ENCODE measurements at regions not wholly inside any gene's neighbourhood (a gene's known extent, or its start where the extent isn't known, plus 50 kb on each side); places are given as distances from the start of the nearest gene placed in this dataset.
A peak's percentile ranks its signal among the peaks of the same experiment; 100 is the strongest.

GRCh38 chr11:113634940-113635575 is 71.0 kb downstream of the TMPRSS5 start:
- no peak for DNase-seq

GRCh38 chr11:113632981-113633380 is 73.1 kb downstream of the TMPRSS5 start:
- no peak for DNase-seq

- no peak for DNase-seq
These were observed 76.5 kb downstream of the TMPRSS5 start for GRCh38 chr11:113629562-113629961.

GRCh38 chr11:113628912-113629311 is 77.2 kb downstream of the TMPRSS5 start:
- no peak for DNase-seq

- no peak for DNase-seq
These were observed 78.2 kb downstream of the TMPRSS5 start for GRCh38 chr11:113627946-113628345.

GRCh38 chr11:113627297-113627696 is 78.8 kb downstream of the TMPRSS5 start:
- DNase-seq = no peak

- no peak for DNase-seq
These were observed 79.4 kb downstream of the TMPRSS5 start for GRCh38 chr11:113626736-113627135.

GRCh38 chr11:113623114-113623513 is 83.0 kb downstream of the TMPRSS5 start:
- no peak for DNase-seq

GRCh38 chr11:113618360-113618759 is 87.7 kb downstream of the TMPRSS5 start:
- DNase-seq = no peak

GRCh38 chr11:113615773-113616172 is 90.3 kb downstream of the TMPRSS5 start:
- DNase-seq = no peak

GRCh38 chr11:113615098-113615497 is 91.0 kb downstream of the TMPRSS5 start:
- no peak for DNase-seq

GRCh38 chr11:113614097-113614496 is 92.0 kb downstream of the TMPRSS5 start:
- DNase-seq = no peak

GRCh38 chr11:113613619-113614018 is 92.5 kb downstream of the TMPRSS5 start:
- DNase-seq = no peak

GRCh38 chr11:113604186-113604585 is 101.9 kb downstream of the TMPRSS5 start:
- no peak for DNase-seq

- DNase-seq = no peak
These were observed 102.6 kb downstream of the TMPRSS5 start for GRCh38 chr11:113603277-113604059.

GRCh38 chr11:113602483-113602882 is 103.6 kb downstream of the TMPRSS5 start:
- DNase-seq = no peak

GRCh38 chr11:113596658-113597057 is 109.5 kb downstream of the TMPRSS5 start:
- no peak for DNase-seq

- DNase-seq = no peak
These were observed 110.1 kb downstream of the TMPRSS5 start for GRCh38 chr11:113595810-113596594.

GRCh38 chr11:113593698-113594308 is 112.3 kb downstream of the TMPRSS5 start:
- DNase-seq = no peak

- peak; percentile 95 for DNase-seq
These were observed 115.0 kb downstream of the TMPRSS5 start for GRCh38 chr11:113591117-113591516.

- DNase-seq = no peak
These were observed 112.1 kb upstream of the DRD2 start for GRCh38 chr11:113587308-113587739.

- no peak for DNase-seq
These were observed 109.2 kb upstream of the DRD2 start for GRCh38 chr11:113584371-113584770.

- DNase-seq = no peak
These were observed 106.5 kb upstream of the DRD2 start for GRCh38 chr11:113581713-113582112.

Measured in DMS79 treated with DMSO at 0.1 percent for 48 hours (cell line).